ENCODE measurements at regions not wholly inside any gene's neighbourhood (a gene's known extent, or its start where the extent isn't known, plus 50 kb on each side); places are given as distances from the start of the nearest gene placed in this dataset.

DNA sequence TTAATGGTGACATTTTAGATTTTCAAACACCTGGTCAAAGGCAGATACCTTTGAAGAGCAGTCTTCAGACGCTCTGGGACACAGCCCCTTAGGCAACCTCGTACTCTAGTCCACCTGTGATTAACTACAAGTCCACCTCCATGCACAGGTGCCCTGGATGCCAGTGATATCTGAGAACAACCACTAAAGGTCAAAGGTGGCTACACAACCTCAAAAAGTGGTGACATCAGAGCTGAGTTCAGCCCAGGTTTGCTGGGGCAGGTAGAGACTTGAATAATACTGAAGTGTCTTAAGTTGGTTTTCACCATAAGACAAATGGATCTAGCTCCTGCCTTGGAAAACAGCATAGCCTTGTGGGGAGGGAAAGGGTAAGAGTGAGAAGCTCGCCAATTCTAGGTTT lies 143.4 kb upstream of the ADO start:
- TF ChIP-seq, protein P1, sequence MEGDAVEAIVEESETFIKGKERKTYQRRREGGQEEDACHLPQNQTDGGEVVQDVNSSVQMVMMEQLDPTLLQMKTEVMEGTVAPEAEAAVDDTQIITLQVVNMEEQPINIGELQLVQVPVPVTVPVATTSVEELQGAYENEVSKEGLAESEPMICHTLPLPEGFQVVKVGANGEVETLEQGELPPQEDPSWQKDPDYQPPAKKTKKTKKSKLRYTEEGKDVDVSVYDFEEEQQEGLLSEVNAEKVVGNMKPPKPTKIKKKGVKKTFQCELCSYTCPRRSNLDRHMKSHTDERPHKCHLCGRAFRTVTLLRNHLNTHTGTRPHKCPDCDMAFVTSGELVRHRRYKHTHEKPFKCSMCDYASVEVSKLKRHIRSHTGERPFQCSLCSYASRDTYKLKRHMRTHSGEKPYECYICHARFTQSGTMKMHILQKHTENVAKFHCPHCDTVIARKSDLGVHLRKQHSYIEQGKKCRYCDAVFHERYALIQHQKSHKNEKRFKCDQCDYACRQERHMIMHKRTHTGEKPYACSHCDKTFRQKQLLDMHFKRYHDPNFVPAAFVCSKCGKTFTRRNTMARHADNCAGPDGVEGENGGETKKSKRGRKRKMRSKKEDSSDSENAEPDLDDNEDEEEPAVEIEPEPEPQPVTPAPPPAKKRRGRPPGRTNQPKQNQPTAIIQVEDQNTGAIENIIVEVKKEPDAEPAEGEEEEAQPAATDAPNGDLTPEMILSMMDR (IDR thresholded peaks at IDR 0.05 in 4 of 5, conservative IDR thresholded peaks at IDR 0.05 in 1 of 5) = no peak
- no peak for TF ChIP-seq POLR2A (IDR thresholded peaks at IDR 0.05)

All from gastrocnemius medialis (tissue), 4 donors.